Ectodermal cell (in vitro differentiated cells): ENCODE measurements at regions not wholly inside any gene's neighbourhood (a gene's known extent, or its start where the extent isn't known, plus 50 kb on each side); places are given as distances from the start of the nearest gene placed in this dataset.
"Not testable (repeated sequence)": the region's sequence is repeated elsewhere in the genome, so short reads cannot be mapped to it uniquely, and the experiment has no call there.

Experiments used
- H3K27ac ChIP-seq: 2 replicates; pipeline ENCODE4 v1.7.0; 2013; ENCODE audit warnings: mild to moderate bottlenecking, low read depth, low read length; ENCODE audit not compliant: insufficient read depth, poor library complexity, severe bottlenecking
- H3K27me3 ChIP-seq: 2 replicates; pipeline ENCODE4 v1.7.0; 2013; ENCODE audit warnings: mild to moderate bottlenecking, low read length; ENCODE audit not compliant: insufficient read depth, control insufficient read depth, poor library complexity, severe bottlenecking
- H3K36me3 ChIP-seq: one replicate; pipeline ENCODE4 v1.7.0; 2013; ENCODE audit warnings: low read length; ENCODE audit not compliant: control insufficient read depth, insufficient read depth
- H3K4me1 ChIP-seq: one replicate; pipeline ENCODE4 v1.7.0; 2013; ENCODE audit warnings: low read length; ENCODE audit not compliant: control insufficient read depth, insufficient read depth
- H3K4me3 ChIP-seq: 2 replicates; pipeline ENCODE4 v1.7.0; 2013; ENCODE audit warnings: low read depth, low read length, control low read depth; ENCODE audit not compliant: insufficient read depth
- H3K9me3 ChIP-seq: 2 replicates; pipeline ENCODE4 v1.7.0; 2013; ENCODE audit warnings: mild to moderate bottlenecking, low read length, moderate library complexity; ENCODE audit not compliant: control insufficient read depth
- WGBS, 2 experiments: methylation state at CpG; one replicate each; pipeline ENCODE4 v1.1.7; 2013; ENCODE audit warnings: missing lambda C conversion rate in 2 of 2; 5-methylcytosine and 5-hydroxymethylcytosine counted together

GRCh38 chr17:63019138-63019873 is 53.3 kb downstream of the TANC2 start:
- Histone ChIP-seq H3K4me1 (no peaks in the 10 kb centered on the region), H3K27me3 (no peaks in the 10 kb centered on the region), H3K36me3 (no peaks in the 10 kb centered on the region), H3K4me3 (no peak overlapping the region), H3K9me3 (no peaks in the 10 kb centered on the region), H3K27ac (no peak overlapping the region)
- 90 to 91% methylated on average over 6 of the region's 6 CpGs for WGBS, 2 experiments

GRCh38 chr17:63022567-63022966 is 56.5 kb downstream of the TANC2 start:
- Histone ChIP-seq H3K27ac (no peak overlapping the region), H3K4me3 (no peak overlapping the region), H3K9me3 (no peaks in the 10 kb centered on the region), H3K36me3 (no peaks in the 10 kb centered on the region), H3K27me3 (no peaks in the 10 kb centered on the region), H3K4me1 (no peaks in the 10 kb centered on the region)
- WGBS, 2 experiments: 95% methylated on average over 1 of the region's 1 CpG

- Histone ChIP-seq H3K4me3 (no peak overlapping the region), H3K36me3 (no peaks in the 10 kb centered on the region), H3K9me3 (no peaks in the 10 kb centered on the region), H3K27me3 (no peaks in the 10 kb centered on the region), H3K27ac (no peak overlapping the region), H3K4me1 (no peaks in the 10 kb centered on the region)
- WGBS, 2 experiments: 93 to 99% methylated on average over 2 of the region's 2 CpGs
Observed at GRCh38 chr17:63023049-63023448, 57.0 kb downstream of the TANC2 start.

GRCh38 chr17:63024201-63024600 is 58.2 kb downstream of the TANC2 start:
- H3K4me3 ChIP-seq: no peak overlapping the region
- H3K27ac ChIP-seq: no peak overlapping the region
- H3K36me3 ChIP-seq: no peaks in the 10 kb centered on the region
- no peaks in the 10 kb centered on the region for H3K9me3 ChIP-seq
- 93 to 94% methylated on average over 4 of the region's 4 CpGs for WGBS, 2 experiments
- H3K27me3 ChIP-seq: no peaks in the 10 kb centered on the region
- no peaks in the 10 kb centered on the region for H3K4me1 ChIP-seq

GRCh38 chr17:63024716-63025115 is 58.7 kb downstream of the TANC2 start:
- Histone ChIP-seq H3K4me1 (no peaks in the 10 kb centered on the region), H3K4me3 (no peak overlapping the region), H3K9me3 (no peaks in the 10 kb centered on the region), H3K27ac (no peak overlapping the region), H3K27me3 (no peaks in the 10 kb centered on the region), H3K36me3 (no peaks in the 10 kb centered on the region)

GRCh38 chr17:63025637-63026036 is 59.6 kb downstream of the TANC2 start:
- H3K27ac ChIP-seq, H3K4me3 ChIP-seq, H3K9me3 ChIP-seq, H3K4me1 ChIP-seq, H3K36me3 ChIP-seq, H3K27me3 ChIP-seq: not testable (repeated sequence)
- WGBS, 2 experiments: 93 to 94% methylated on average over 3 to 4 of the region's 4 CpGs

- no peaks in the 10 kb centered on the region for H3K4me1 ChIP-seq
- H3K27ac ChIP-seq: no peak overlapping the region
- no peaks in the 10 kb centered on the region for H3K36me3 ChIP-seq
- H3K9me3 ChIP-seq: no peaks in the 10 kb centered on the region
- no peaks in the 10 kb centered on the region for H3K27me3 ChIP-seq
- H3K4me3 ChIP-seq: no peak overlapping the region
Observed at GRCh38 chr17:63029541-63029940, 63.5 kb downstream of the TANC2 start.

GRCh38 chr17:63032142-63032541 is 66.1 kb downstream of the TANC2 start:
- Histone ChIP-seq H3K9me3 (no peaks in the 10 kb centered on the region), H3K27ac (no peak overlapping the region)
- 91 to 96% methylated on average over 2 of the region's 2 CpGs for WGBS, 2 experiments

GRCh38 chr17:63033142-63033541 is 67.1 kb downstream of the TANC2 start:
- Histone ChIP-seq H3K36me3 (no peaks in the 10 kb centered on the region), H3K4me3 (no peak overlapping the region), H3K27me3 (no peaks in the 10 kb centered on the region), H3K4me1 (no peaks in the 10 kb centered on the region), H3K27ac (no peak overlapping the region), H3K9me3 (no peaks in the 10 kb centered on the region)
- 63 to 90% methylated on average over 1 of the region's 2 CpGs for WGBS, 2 experiments

More at GRCh38 chr17:63032142-63032541, 66.1 kb downstream of the TANC2 start:
- Histone ChIP-seq H3K36me3 (no peaks in the 10 kb centered on the region), H3K4me1 (no peaks in the 10 kb centered on the region), H3K27me3 (no peaks in the 10 kb centered on the region), H3K4me3 (no peak overlapping the region)

GRCh38 chr17:63035271-63035670 is 69.2 kb downstream of the TANC2 start:
- Histone ChIP-seq H3K36me3 (no peaks in the 10 kb centered on the region), H3K9me3 (no peaks in the 10 kb centered on the region), H3K4me1 (no peaks in the 10 kb centered on the region), H3K4me3 (no peak overlapping the region), H3K27ac (no peak overlapping the region), H3K27me3 (no peaks in the 10 kb centered on the region)
- WGBS, 2 experiments: 91 to 93% methylated on average over 4 of the region's 4 CpGs

- no peaks in the 10 kb centered on the region for H3K36me3 ChIP-seq
- H3K4me1 ChIP-seq: no peaks in the 10 kb centered on the region
- no peaks in the 10 kb centered on the region for H3K27me3 ChIP-seq
- 85 to 92% methylated on average over 2 to 3 of the region's 3 CpGs for WGBS, 2 experiments
- H3K4me3 ChIP-seq: no peak overlapping the region
- H3K27ac ChIP-seq: no peak overlapping the region
- H3K9me3 ChIP-seq: no peaks in the 10 kb centered on the region
Observed at GRCh38 chr17:63035695-63036094, 69.7 kb downstream of the TANC2 start.
